Naive thymus-derived CD4-positive, alpha-beta T cell (primary cell): ENCODE measurements at regions not wholly inside any gene's neighbourhood (a gene's known extent, or its start where the extent isn't known, plus 50 kb on each side); places are given as distances from the start of the nearest gene placed in this dataset.

Experiments
- ATAC-seq: fragments of 150-1000 bp; cut with Tn5 transposase; 2 replicates; pipeline ENCODE4 v1.10.0; 2021; ENCODE audit warnings: mild to moderate bottlenecking, moderate library complexity
- CTCF ChIA-PET: fragments of 350-600 bp; sonication (Branson Sonifier 250); formaldehyde crosslinking; loops from one replicate; lab custom pipeline; 2021; ENCODE audit warnings: antibody characterized with exemption; lab: Charles Lee
- POLR2A ChIA-PET: fragments of 350-600 bp; sonication (Branson Sonifier 250); formaldehyde crosslinking; loops from one replicate; lab custom pipeline; 2021; ENCODE audit warnings: antibody characterized with exemption, inconsistent platforms; lab: Charles Lee
- DNase-seq, 9 donors: peaks; one replicate each; pipeline versions ENCODE4 v3.0.0 to v3.0.0-alpha.2; 2020 to 2022; ENCODE audit warnings: mixed read lengths in 1 of 9
- H3K27ac ChIP-seq: one replicate; pipeline ENCODE4 v1.7.0; 2013; ENCODE audit warnings: mild to moderate bottlenecking, low read depth, low read length, moderate library complexity
- H3K27me3 ChIP-seq, 2 donors: one replicate each; pipeline ENCODE4 v1.7.0; 2013; ENCODE audit warnings: low read length in 2 of 2, mild to moderate bottlenecking in 2 of 2, moderate library complexity in 2 of 2; ENCODE audit not compliant: control insufficient read depth in 2 of 2, insufficient read depth in 2 of 2
- H3K36me3 ChIP-seq, 3 experiments: 1 replicate in 2 of 3; 2 replicates in 1 of 3; pipeline ENCODE4 v1.7.0; 2013; ENCODE audit warnings: low read length in 3 of 3, mild to moderate bottlenecking in 3 of 3, moderate library complexity in 1 of 3; ENCODE audit not compliant: insufficient read depth in 3 of 3, control insufficient read depth in 2 of 3
- H3K4me1 ChIP-seq, 2 donors: one replicate each; pipeline ENCODE4 v1.7.0; 2013; ENCODE audit warnings: low read length in 2 of 2, mild to moderate bottlenecking in 2 of 2, moderate library complexity in 1 of 2; ENCODE audit not compliant: control insufficient read depth in 2 of 2, insufficient read depth in 2 of 2
- H3K4me3 ChIP-seq: 2 replicates; pipeline ENCODE4 v1.7.0; 2013; ENCODE audit warnings: mild to moderate bottlenecking, low read length
- H3K9me3 ChIP-seq, 3 experiments: 1 replicate in 2 of 3; 2 replicates in 1 of 3; pipeline ENCODE4 v1.7.0; 2013; ENCODE audit warnings: low read length in 3 of 3; ENCODE audit not compliant: control insufficient read depth in 2 of 3
- H3K27ac Mint-ChIP-seq, 9 donors: one replicate each; pipeline ENCODE4 v1.8.0; 2020 to 2022; ENCODE audit warnings: mixed read lengths in 9 of 9, mild to moderate bottlenecking in 8 of 9, moderate library complexity in 5 of 9, inconsistent platforms in 2 of 9
- H3K27me3 Mint-ChIP-seq, 5 donors: one replicate each; pipeline ENCODE4 v1.8.0; 2021 to 2022; ENCODE audit warnings: mixed read lengths in 5 of 5, mild to moderate bottlenecking in 1 of 5
- H3K36me3 Mint-ChIP-seq, 5 donors: one replicate each; pipeline ENCODE4 v1.8.0; 2020 to 2022; ENCODE audit warnings: mixed read lengths in 5 of 5, mild to moderate bottlenecking in 3 of 5, inconsistent platforms in 1 of 5
- H3K4me1 Mint-ChIP-seq, 7 donors: one replicate each; pipeline ENCODE4 v1.8.0; 2020 to 2022; ENCODE audit warnings: mixed read lengths in 7 of 7, mild to moderate bottlenecking in 3 of 7, inconsistent platforms in 1 of 7
- H3K4me3 Mint-ChIP-seq, 10 donors: one replicate each; pipeline ENCODE4 v1.8.0; 2020 to 2022; ENCODE audit warnings: mild to moderate bottlenecking in 10 of 10, mixed read lengths in 10 of 10, moderate library complexity in 6 of 10, inconsistent platforms in 2 of 10
- H3K9me3 Mint-ChIP-seq, 11 donors: one replicate each; pipeline ENCODE4 v1.8.0; 2020 to 2022; ENCODE audit warnings: mixed read lengths in 11 of 11, mild to moderate bottlenecking in 4 of 11, inconsistent platforms in 1 of 11, moderate library complexity in 1 of 11
- intact Hi-C, 2 donors: fragments of 100-400 bp; cut with micrococcal nuclease; formaldehyde crosslinking; loops; one replicate each; pipeline ENCODE4 v1.15.1; 2023

DNA sequence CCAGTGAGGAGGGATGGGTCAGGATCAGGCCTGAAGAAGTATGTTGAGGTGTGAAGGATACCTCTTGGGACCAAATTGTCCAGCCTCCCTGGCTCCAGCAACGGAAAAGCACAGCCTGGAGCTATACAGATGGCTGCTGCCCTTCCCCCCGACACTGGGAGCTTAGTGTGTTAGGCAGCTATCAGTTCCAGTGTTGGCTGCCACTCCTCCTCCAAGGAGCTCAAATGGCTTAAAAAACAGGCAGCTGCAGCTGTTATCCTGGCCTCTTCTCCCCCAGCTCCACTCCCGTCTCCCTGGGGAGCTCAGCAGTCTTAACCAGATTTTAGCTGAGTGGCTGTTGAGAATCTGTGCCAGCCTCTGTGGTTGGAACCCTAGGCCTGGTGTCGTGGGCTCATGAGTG lies 225.0 kb downstream of the JRKL start:
- intact Hi-C loops = no loop called here

GRCh38 chr11:96620464-96621044 lies 230.7 kb downstream of the JRKL start:
- intact Hi-C loops = no loop called here
- CTCF ChIA-PET = no interaction called here

More for the DNA sequence above, 225.0 kb downstream of the JRKL start:
- CTCF ChIA-PET = no interaction called here
- POLR2A ChIA-PET = no interaction called here
- Histone ChIP-seq H3K4me3 (no peak overlapping the region), H3K27me3 (no peaks in the 10 kb centered on the region), H3K27ac (no peak overlapping the region), H3K4me1 (no peaks in the 10 kb centered on the region), H3K36me3 (no peaks in the 10 kb centered on the region), H3K9me3 (no peaks in the 10 kb centered on the region)
- no peak for DNase-seq
- no peak overlapping the region for H3K4me3 Mint-ChIP-seq
- peaks cover 0 to 13% (median 3%) of the 10 kb centered on the region in 11 donors for H3K9me3 Mint-ChIP-seq
- H3K27me3 Mint-ChIP-seq = peaks cover 0 to 21% (median 4%) of the 10 kb centered on the region in 5 donors
- ATAC-seq = no peak
- no peaks in the 10 kb centered on the region for H3K36me3 Mint-ChIP-seq
- H3K27ac Mint-ChIP-seq = no peak overlapping the region
- no peaks in the 10 kb centered on the region for H3K4me1 Mint-ChIP-seq

GRCh38 chr11:96621161-96621560 lies 231.3 kb downstream of the JRKL start:
- CTCF ChIA-PET = no interaction called here
- no peak overlapping the region for H3K27ac ChIP-seq
- no peak overlapping the region for H3K4me3 ChIP-seq
- Mint-ChIP-seq H3K4me1 (no peaks in the 10 kb centered on the region), H3K4me3 (no peak overlapping the region), H3K27ac (no peak overlapping the region), H3K36me3 (no peaks in the 10 kb centered on the region), H3K9me3 (peaks cover 0 to 8% (median 0%) of the 10 kb centered on the region in 11 donors), H3K27me3 (peaks cover 0 to 9% (median 3%) of the 10 kb centered on the region in 5 donors)
- intact Hi-C loops = no loop called here
- H3K36me3 ChIP-seq = no peaks in the 10 kb centered on the region
- POLR2A ChIA-PET = no interaction called here
- no peaks in the 10 kb centered on the region for H3K9me3 ChIP-seq
- no peaks in the 10 kb centered on the region for H3K4me1 ChIP-seq
- no peaks in the 10 kb centered on the region for H3K27me3 ChIP-seq
- no peak for ATAC-seq
- no peak for DNase-seq

More at GRCh38 chr11:96620464-96621044, 230.7 kb downstream of the JRKL start:
- no peaks in the 10 kb centered on the region for H3K36me3 Mint-ChIP-seq
- H3K27ac Mint-ChIP-seq = no peak overlapping the region
- no peak overlapping the region for H3K4me3 Mint-ChIP-seq
- no peak overlapping the region for H3K4me3 ChIP-seq
- no peaks in the 10 kb centered on the region for H3K9me3 ChIP-seq
- POLR2A ChIA-PET = no interaction called here
- H3K4me1 Mint-ChIP-seq = no peaks in the 10 kb centered on the region
- peaks cover 0 to 3% (median 0%) of the 10 kb centered on the region in 11 donors for H3K9me3 Mint-ChIP-seq
- H3K4me1 ChIP-seq = no peaks in the 10 kb centered on the region
- H3K36me3 ChIP-seq = no peaks in the 10 kb centered on the region
- peaks cover 0 to 9% (median 3%) of the 10 kb centered on the region in 5 donors for H3K27me3 Mint-ChIP-seq
- no peaks in the 10 kb centered on the region for H3K27me3 ChIP-seq
- DNase-seq = no peak
- ATAC-seq = no peak
- H3K27ac ChIP-seq = no peak overlapping the region

- Histone ChIP-seq H3K4me1 (no peaks in the 10 kb centered on the region), H3K4me3 (no peak overlapping the region), H3K9me3 (no peaks in the 10 kb centered on the region), H3K27ac (no peak overlapping the region), H3K27me3 (no peaks in the 10 kb centered on the region), H3K36me3 (no peaks in the 10 kb centered on the region)
- ATAC-seq = no peak
- Mint-ChIP-seq H3K27ac (no peak overlapping the region), H3K36me3 (no peaks in the 10 kb centered on the region), H3K9me3 (peaks cover 0 to 15% (median 6%) of the 10 kb centered on the region in 11 donors), H3K4me3 (no peak overlapping the region), H3K4me1 (no peaks in the 10 kb centered on the region), H3K27me3 (peaks cover 0 to 4% (median 0%) of the 10 kb centered on the region in 5 donors)
- ChIA-PET CTCF (no interaction called here), POLR2A (no interaction called here)
- no peak for DNase-seq
- intact Hi-C loops = no loop called here
These were observed 232.3 kb downstream of the JRKL start for GRCh38 chr11:96622026-96622634.

- H3K27ac ChIP-seq = no peak overlapping the region
- ChIA-PET CTCF (no interaction called here), POLR2A (no interaction called here)
- H3K27me3 ChIP-seq = no peaks in the 10 kb centered on the region
- no peaks in the 10 kb centered on the region for H3K36me3 Mint-ChIP-seq
- H3K4me3 ChIP-seq = no peak overlapping the region
- no peak overlapping the region for H3K27ac Mint-ChIP-seq
- DNase-seq = no peak
- H3K4me3 Mint-ChIP-seq = no peak overlapping the region
- H3K9me3 ChIP-seq = no peaks in the 10 kb centered on the region
- ATAC-seq = no peak
- intact Hi-C loops = no loop called here
- no peaks in the 10 kb centered on the region for H3K36me3 ChIP-seq
- no peaks in the 10 kb centered on the region for H3K27me3 Mint-ChIP-seq
- H3K4me1 ChIP-seq = no peaks in the 10 kb centered on the region
- H3K9me3 Mint-ChIP-seq = peaks cover 0 to 15% (median 6%) of the 10 kb centered on the region in 11 donors
- no peaks in the 10 kb centered on the region for H3K4me1 Mint-ChIP-seq
These were observed 234.3 kb downstream of the JRKL start for GRCh38 chr11:96624126-96624525.

GRCh38 chr11:96627376-96627775 lies 237.6 kb downstream of the JRKL start:
- H3K27me3 Mint-ChIP-seq = no peaks in the 10 kb centered on the region
- H3K36me3 Mint-ChIP-seq = no peaks in the 10 kb centered on the region
- Histone ChIP-seq H3K9me3 (no peaks in the 10 kb centered on the region), H3K27me3 (no peaks in the 10 kb centered on the region), H3K4me3 (no peak overlapping the region), H3K36me3 (no peaks in the 10 kb centered on the region), H3K27ac (no peak overlapping the region), H3K4me1 (no peaks in the 10 kb centered on the region)
- H3K9me3 Mint-ChIP-seq = peaks cover 0 to 15% (median 8%) of the 10 kb centered on the region in 11 donors
- DNase-seq (no peak), ATAC-seq (no peak)
- ChIA-PET POLR2A (no interaction called here), CTCF (interaction anchor here (0.8 kb wide), 1 partner anchor 29 kb away, joined by 3 read pairs; no protein-coding TSS in a partner anchor)
- intact Hi-C loops = no loop called here
- H3K4me1 Mint-ChIP-seq = no peaks in the 10 kb centered on the region
- H3K27ac Mint-ChIP-seq = no peak overlapping the region
- H3K4me3 Mint-ChIP-seq = no peak overlapping the region

GRCh38 chr11:96635655-96636054 lies 245.8 kb downstream of the JRKL start:
- Mint-ChIP-seq H3K4me1 (no peaks in the 10 kb centered on the region), H3K27me3 (peaks cover 0 to 3% (median 0%) of the 10 kb centered on the region in 5 donors), H3K4me3 (no peak overlapping the region), H3K27ac (no peak overlapping the region), H3K9me3 (peaks cover 0 to 7% (median 3%) of the 10 kb centered on the region in 11 donors), H3K36me3 (no peaks in the 10 kb centered on the region)
- ChIA-PET POLR2A (no interaction called here), CTCF (no interaction called here)
- no peaks in the 10 kb centered on the region for H3K27me3 ChIP-seq
- H3K9me3 ChIP-seq = no peaks in the 10 kb centered on the region
- no peak overlapping the region for H3K4me3 ChIP-seq
- DNase-seq (no peak), ATAC-seq (no peak)
- H3K27ac ChIP-seq = no peak overlapping the region
- intact Hi-C loops = no loop called here
- no peaks in the 10 kb centered on the region for H3K36me3 ChIP-seq
- H3K4me1 ChIP-seq = no peaks in the 10 kb centered on the region
